GM21619 (cell line): ENCODE measurements at regions not wholly inside any gene's neighbourhood (a gene's known extent, or its start where the extent isn't known, plus 50 kb on each side); places are given as distances from the start of the nearest gene placed in this dataset.
A peak's percentile ranks its signal among the peaks of the same experiment; 100 is the strongest.
"Not testable (repeated sequence)": the region's sequence is repeated elsewhere in the genome, so short reads cannot be mapped to it uniquely, and the experiment has no call there.

ENCODE experiments used
- ATAC-seq: cut with Tn5 transposase; IDR thresholded peaks from one replicate; pipeline ENCODE4 v1.9.1; 2021; ENCODE audit not compliant: unreplicated experiment

- no peak for ATAC-seq
Measured at GRCh38 chr5:158224253-158224652, 365.3 kb upstream of the CLINT1 start.

DNA sequence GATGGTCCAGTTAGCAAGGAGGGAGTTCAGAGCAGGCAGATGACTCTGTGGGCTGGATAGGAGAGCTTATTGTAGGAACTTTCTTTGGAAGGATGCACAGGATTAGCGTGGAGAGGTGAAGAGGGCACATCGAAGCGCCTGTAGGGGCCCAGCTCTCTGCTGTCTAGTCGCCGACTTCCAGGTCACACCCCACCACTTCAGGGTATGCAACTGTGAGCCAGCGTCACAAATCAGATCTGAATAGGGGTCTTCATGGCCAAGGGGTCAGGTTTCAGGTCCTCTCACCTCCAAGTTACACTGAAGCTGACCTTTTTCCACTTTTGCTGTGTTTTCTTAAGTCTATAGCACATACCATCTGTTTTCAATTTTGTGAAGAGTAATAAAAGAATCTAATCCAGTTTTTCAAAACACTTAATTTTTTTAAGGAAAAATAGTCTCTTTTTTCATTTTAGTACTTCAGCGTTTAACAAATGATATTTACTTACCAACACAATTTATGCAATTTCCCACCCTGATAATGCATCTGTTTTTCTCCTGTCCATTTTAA, 364.2 kb upstream of the CLINT1 start:
- ATAC-seq: no peak

- no peak for ATAC-seq
Measured at GRCh38 chr5:158212917-158213316, 354.0 kb upstream of the CLINT1 start.

- no peak for ATAC-seq
Measured at GRCh38 chr5:158212237-158212636, 353.3 kb upstream of the CLINT1 start.

DNA sequence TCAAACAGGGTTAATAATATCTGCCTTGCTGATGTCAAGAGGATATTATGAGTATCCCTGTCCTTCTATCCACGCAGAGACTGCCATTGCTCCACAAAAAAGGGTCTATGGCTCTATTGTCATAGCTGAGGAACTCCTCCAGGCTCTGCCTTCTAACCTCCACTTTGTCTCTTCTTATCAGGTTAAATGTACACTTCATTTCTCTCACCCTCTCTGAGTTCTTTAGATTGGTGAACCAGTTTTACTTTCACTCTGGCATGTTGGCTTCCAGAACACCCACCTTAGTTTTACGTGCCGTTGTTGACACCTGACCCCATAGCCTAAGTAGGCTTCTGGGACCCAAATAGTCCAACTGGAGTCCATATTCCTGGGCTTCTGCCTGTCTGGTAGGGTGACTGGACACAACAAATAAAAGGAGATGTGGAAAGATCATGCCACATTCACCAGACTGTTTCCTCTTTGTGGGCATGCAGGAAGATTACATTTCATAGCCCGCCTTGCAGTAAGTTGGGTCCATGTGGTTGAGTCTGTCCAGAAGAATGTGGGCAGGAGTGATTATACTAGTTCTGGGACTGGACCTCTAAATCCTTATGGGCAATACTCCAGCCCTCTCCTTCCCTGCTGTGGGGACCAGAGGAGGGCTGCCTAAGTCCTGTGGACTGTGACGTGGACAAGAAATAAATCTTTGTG, 350.4 kb upstream of the CLINT1 start:
- ATAC-seq: no peak

- no peak for ATAC-seq
Measured at GRCh38 chr5:158207733-158208132, 348.8 kb upstream of the CLINT1 start.

DNA sequence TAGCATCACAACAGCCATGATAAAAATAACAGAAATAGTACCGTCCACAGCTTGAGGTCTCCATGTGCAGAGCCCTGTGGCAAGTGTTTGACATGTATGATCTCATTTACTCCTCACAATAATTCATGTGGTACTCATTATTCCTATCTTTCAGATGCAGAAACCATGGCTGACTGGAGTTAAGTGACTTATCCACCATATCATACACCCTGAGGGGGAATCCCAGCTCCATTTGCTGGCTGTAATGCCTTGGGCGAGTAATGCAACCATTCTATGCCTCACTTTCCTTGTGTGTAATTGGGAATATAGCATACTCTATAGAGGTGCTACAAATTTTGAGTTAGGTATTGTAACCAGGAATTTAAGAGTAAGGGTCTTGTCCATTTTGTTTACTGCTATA, 347.0 kb upstream of the CLINT1 start:
- ATAC-seq: no peak

DNA sequence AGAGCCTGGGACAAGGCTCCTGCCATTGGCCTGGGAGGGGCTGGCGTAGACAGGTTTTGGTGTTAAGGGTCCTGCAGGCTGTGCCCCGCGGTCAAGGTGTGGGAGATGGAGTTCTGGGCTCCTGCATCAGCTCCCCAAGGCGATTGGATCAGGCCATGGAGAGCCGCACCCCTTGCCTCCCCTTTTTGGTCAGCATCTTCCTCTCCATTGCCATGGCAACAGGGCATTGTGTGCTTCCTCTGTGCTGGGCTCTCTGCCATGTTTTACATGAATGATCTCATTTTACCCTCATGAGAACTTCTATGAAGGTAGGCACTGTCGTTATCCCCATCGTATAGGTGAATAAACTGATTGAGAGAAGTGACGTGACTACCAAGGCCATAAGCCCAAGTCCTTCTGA, 344.3 kb upstream of the CLINT1 start:
- ATAC-seq: no peak

- ATAC-seq: no peak
Measured at GRCh38 chr5:158202801-158203200, 343.9 kb upstream of the CLINT1 start.

GRCh38 chr5:158200619-158201018, 341.7 kb upstream of the CLINT1 start:
- ATAC-seq: no peak

DNA sequence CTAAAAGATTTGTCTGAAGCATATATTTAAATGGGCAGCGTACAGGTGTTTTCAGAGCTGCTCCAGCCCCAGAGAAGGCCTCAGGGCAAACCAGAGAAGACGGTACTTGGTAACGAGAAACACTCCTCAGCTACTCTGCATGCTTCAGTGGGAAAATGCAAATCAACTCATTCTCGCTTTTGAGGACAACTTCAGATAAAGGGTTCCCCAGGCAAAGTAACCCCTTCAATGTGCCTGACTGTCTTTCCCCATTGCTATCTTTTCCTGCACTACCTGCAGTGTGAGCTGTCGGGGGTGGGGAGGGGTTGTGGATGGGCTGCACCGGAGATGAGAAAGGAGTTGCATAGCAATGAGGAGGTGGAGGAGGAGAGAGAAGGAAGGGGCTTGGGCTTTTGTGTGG, 339.7 kb upstream of the CLINT1 start:
- ATAC-seq: peak; percentile 99

DNA sequence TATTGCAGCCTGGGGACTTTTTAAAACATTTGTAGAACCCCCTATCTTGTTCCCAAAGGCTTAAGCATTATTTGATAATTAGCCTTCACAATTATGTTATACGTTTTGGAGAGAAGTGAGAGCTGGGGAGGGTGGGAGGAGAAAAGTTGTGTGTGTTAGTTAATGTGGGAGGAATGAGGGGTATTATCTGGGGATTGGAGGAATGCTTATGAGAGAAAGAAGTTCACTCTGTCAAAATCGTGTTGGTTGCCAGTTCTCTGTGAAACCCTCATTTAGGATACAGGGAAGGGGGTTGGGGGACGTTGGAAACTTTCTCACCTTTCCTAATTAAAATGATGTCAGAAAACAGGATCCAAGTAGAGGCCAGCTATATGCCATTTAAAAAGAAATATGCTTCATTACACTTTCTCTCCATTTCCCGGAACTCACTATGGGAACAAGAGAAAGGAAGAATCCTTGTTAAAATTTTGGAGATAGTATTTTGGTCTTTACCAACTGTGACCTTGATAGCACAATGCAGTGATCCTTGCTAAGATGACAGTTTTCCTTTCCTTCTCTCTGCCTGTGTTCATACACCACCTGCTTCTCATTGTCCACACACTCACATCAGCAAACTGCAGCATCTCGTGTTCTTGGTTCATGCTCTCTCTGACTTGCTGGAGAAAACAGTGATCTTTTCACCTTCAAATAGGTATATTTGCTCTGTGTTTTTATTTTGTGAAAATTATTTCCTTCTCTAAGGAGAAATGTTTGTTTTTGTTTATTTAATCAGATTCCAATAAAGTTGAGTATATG, 336.7 kb upstream of the CLINT1 start:
- no peak for ATAC-seq

DNA sequence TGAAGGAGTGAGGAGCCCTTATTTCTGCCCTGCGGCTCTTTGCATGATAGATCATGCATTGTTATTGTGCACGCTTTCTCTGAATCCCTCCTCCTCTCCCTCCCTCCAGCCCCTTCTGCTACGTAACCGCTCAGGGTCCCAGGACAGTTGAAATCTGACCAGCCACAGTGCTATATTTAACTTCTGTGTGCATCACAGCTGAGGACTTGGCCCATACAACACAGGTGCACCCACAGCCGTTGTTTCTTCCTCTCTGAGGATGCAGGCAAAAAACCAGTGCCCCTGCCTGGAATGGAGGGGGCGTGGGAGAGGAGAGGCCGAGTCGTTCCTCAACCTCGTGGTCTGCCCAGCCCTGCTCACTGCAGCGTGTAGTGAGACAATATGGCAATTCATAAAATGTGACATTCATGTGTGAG, 335.6 kb upstream of the CLINT1 start:
- no peak for ATAC-seq

- ATAC-seq: not testable (repeated sequence)
Measured at GRCh38 chr5:158193395-158193794, 334.4 kb upstream of the CLINT1 start.

- ATAC-seq: no peak
Measured at GRCh38 chr5:158180407-158180806, 321.5 kb upstream of the CLINT1 start.

DNA sequence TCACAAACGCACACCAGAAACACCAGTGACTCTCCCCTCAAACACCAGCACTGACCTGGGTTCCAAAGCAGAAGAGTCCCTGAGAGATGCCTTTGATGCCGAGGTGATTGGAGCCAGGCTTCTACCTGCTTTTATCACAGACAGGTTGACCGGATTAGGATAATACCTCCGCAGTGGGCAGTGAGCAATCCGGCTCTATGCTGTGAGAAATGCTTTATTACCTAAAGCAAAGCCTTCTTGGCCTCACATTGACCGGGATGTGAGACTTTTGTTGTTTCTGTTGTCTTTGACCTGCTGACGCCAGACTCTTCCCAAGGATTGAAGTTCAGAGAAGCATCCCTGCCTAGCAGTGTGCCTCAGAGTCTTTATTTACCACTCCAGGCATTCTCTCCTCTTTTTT, 320.3 kb upstream of the CLINT1 start:
- ATAC-seq: no peak

DNA sequence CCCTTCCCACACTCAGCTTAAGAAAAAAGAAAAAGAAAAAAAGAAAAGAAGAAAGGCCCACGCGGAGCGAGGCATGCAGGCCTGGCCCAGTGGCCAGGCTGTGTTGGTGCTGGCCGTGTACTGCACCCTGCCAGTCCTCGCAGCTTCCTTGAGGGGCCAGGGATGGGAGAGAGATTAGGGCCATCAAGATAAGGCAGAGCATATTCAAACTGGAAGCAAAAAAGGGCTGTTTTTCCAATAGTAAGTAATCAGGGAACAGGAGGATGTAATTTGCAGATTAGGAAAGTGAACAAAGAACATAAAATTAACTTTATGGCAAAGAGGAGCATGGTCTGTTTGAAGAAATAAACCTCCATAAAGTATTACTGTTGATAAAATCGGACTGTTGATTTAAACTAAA, 319.6 kb upstream of the CLINT1 start:
- ATAC-seq: no peak

DNA sequence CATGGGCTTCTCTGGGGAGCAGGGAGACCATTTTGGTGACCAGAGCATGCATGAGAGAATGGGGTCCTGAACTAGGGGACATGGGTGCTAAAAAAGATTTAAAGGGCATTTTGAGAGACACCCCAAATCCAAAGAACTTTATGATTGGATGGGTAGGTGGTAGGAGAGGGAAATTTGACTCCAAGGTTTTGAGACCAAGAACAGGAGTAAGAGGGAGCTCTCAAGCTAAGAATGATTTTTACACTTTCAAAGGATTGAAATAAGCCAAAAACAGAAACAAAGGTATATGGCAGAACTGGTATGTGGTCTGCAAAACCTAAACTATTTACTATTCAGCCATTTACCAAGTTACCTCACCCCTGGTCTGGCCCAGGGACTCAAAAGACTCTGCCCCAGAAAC, 318.2 kb upstream of the CLINT1 start:
- no peak for ATAC-seq

GRCh38 chr5:158175934-158176481, 317.1 kb upstream of the CLINT1 start:
- no peak for ATAC-seq

GRCh38 chr5:158174918-158175851, 316.2 kb upstream of the CLINT1 start:
- ATAC-seq: no peak

GRCh38 chr5:158174026-158174425, 315.1 kb upstream of the CLINT1 start:
- no peak for ATAC-seq
